ENCODE measurements at regions not wholly inside any gene's neighbourhood (a gene's known extent, or its start where the extent isn't known, plus 50 kb on each side); places are given as distances from the start of the nearest gene placed in this dataset.

GRCh38 chr11:39990421-39990831, 1469.0 kb downstream of the LRRC4C start:
- H3K9me3 ChIP-seq (ENCODE audit: insufficient read depth in 2 of 2, low read depth in 1 of 2, low read length in 1 of 2) = no peaks in the 10 kb centered on the region
- H3K27ac ChIP-seq (ENCODE audit: low read depth, low read length) = no peak overlapping the region
- FAIRE-seq = no peak
- H3K27me3 ChIP-seq (replicated peaks in 1 of 4; ENCODE audit: control insufficient read depth in 3 of 4, extremely low read depth in 1 of 4, insufficient read depth in 3 of 4, low read length in 3 of 4) = no peaks in the 10 kb centered on the region
- H3K4ac ChIP-seq (replicated peaks; ENCODE audit: insufficient read length, low read depth, low read length) = no peak overlapping the region
- H4K5ac ChIP-seq (ENCODE audit: insufficient read length, low read depth, low read length) = no peak overlapping the region
- no peak overlapping the region for H3K9ac ChIP-seq (replicated peaks in 1 of 4; ENCODE audit: extremely low read depth in 1 of 4, low read depth in 3 of 4, low read length in 3 of 4)
- no peaks in the 10 kb centered on the region for H4K20me1 ChIP-seq (replicated peaks in 1 of 2; ENCODE audit: control insufficient read depth in 1 of 2, insufficient read depth in 2 of 2, low read length in 2 of 2)
- POLR2A ChIA-PET (ENCODE audit: partially characterized antibody) = no interaction called here
- no peak overlapping the region for H2BK5ac ChIP-seq (ENCODE audit: low read depth, low read length)
- H2BK120ac ChIP-seq (replicated peaks; ENCODE audit: low read depth, low read length) = no peak overlapping the region
- H3K4me3 ChIP-seq (ENCODE audit: extremely low read depth in 1 of 4, insufficient read depth in 2 of 4, low read depth in 3 of 4, low read length in 4 of 4) = no peak overlapping the region
- H3K56ac ChIP-seq (replicated peaks; ENCODE audit: insufficient read length, low read depth, low read length) = no peak overlapping the region
- no peak overlapping the region for H4K8ac ChIP-seq (ENCODE audit: extremely low read depth, insufficient read depth, low read length)
- no peak overlapping the region for H3K14ac ChIP-seq (ENCODE audit: insufficient read length)
- H4K91ac ChIP-seq (replicated peaks; ENCODE audit: insufficient read length, low read length) = no peak overlapping the region
- H2BK20ac ChIP-seq (ENCODE audit: low read length) = no peak overlapping the region
- no peaks in the 10 kb centered on the region for H3K23me2 ChIP-seq (ENCODE audit: low read depth, low read length)
- no peaks in the 10 kb centered on the region for H3K79me1 ChIP-seq (ENCODE audit: low read depth, low read length)
- no peaks in the 10 kb centered on the region for H3K36me3 ChIP-seq (ENCODE audit: control insufficient read depth in 2 of 4, insufficient read depth in 4 of 4, low read length in 3 of 4)
- H2AK5ac ChIP-seq (ENCODE audit: low read depth, low read length) = no peak overlapping the region
- H3K18ac ChIP-seq (ENCODE audit: extremely low read depth, low read length) = no peak overlapping the region
- no peak overlapping the region for H3K4me2 ChIP-seq (ENCODE audit: insufficient read depth in 1 of 2, low read depth in 2 of 2, low read length in 2 of 2)
- H2BK15ac ChIP-seq (ENCODE audit: low read length) = no peak overlapping the region
- H2BK12ac ChIP-seq (ENCODE audit: low read depth, low read length) = no peak overlapping the region
- whole genome bisulfite sequencing, 2 experiments (ENCODE audit: extremely low coverage in 1 of 2, insufficient coverage in 1 of 2, insufficient read length in 1 of 2, insufficient replicate concordance in 2 of 2, low coverage in 1 of 2, low lambda C conversion rate in 2 of 2, missing lambda C conversion rate in 1 of 2) = 87% methylated on average over 6 of the region's 6 CpGs; no CpG with 5 or more reads in 1 of the 2 experiments
- H3K79me2 ChIP-seq (ENCODE audit: control insufficient read depth in 1 of 2, insufficient read depth in 2 of 2, low read length in 2 of 2) = no peaks in the 10 kb centered on the region
- no peak overlapping the region for H3K23ac ChIP-seq (ENCODE audit: insufficient read length)
- CTCF ChIA-PET (ENCODE audit: partially characterized antibody) = no interaction called here
- no peak for DNase-seq (ENCODE audit: low read depth in 1 of 2, low spot score in 2 of 2)
- H2AFZ ChIP-seq (ENCODE audit: low read length) = 0 out of 2 replicates have a peak overlapping the region, but pooled peaks have one; percentile 70
- no peaks in the 10 kb centered on the region for H3K4me1 ChIP-seq (replicated peaks in 1 of 4; ENCODE audit: control insufficient read depth in 3 of 4, insufficient read depth in 4 of 4, low read length in 3 of 4)
- no peak for TF ChIP-seq SP4 (IDR thresholded peaks at IDR 0.05; ENCODE audit: low read length)
- no peak for TF ChIP-seq RBBP5 (IDR thresholded peaks at IDR 0.05; ENCODE audit: borderline replicate concordance, low read depth, low read length)
- TF ChIP-seq TEAD4 (IDR thresholded peaks at IDR 0.05; ENCODE audit: low read depth, low read length) = no peak
- no peak for TF ChIP-seq FOSL1 (IDR thresholded peaks at IDR 0.05; ENCODE audit: insufficient read depth, low read depth, low read length)
- no peak for TF ChIP-seq TCF12 (IDR thresholded peaks at IDR 0.05; ENCODE audit: low read depth, low read length)
- no peak for TF ChIP-seq CTBP2 (IDR thresholded peaks at IDR 0.05; ENCODE audit: borderline replicate concordance, insufficient read depth, insufficient read length, low read length)
- no peak for TF ChIP-seq KDM5A (IDR thresholded peaks at IDR 0.05; ENCODE audit: low read length)
- TF ChIP-seq SIX5 (IDR thresholded peaks at IDR 0.05; ENCODE audit: low read depth, low read length) = no peak
- TF ChIP-seq CREB1 (IDR thresholded peaks at IDR 0.05) = no peak
- TF ChIP-seq SIRT6 (IDR thresholded peaks at IDR 0.05; ENCODE audit: low read length) = no peak
- no peak for TF ChIP-seq TBP (IDR thresholded peaks at IDR 0.05; ENCODE audit: low read depth, low read length)
- TF ChIP-seq, protein P1, sequence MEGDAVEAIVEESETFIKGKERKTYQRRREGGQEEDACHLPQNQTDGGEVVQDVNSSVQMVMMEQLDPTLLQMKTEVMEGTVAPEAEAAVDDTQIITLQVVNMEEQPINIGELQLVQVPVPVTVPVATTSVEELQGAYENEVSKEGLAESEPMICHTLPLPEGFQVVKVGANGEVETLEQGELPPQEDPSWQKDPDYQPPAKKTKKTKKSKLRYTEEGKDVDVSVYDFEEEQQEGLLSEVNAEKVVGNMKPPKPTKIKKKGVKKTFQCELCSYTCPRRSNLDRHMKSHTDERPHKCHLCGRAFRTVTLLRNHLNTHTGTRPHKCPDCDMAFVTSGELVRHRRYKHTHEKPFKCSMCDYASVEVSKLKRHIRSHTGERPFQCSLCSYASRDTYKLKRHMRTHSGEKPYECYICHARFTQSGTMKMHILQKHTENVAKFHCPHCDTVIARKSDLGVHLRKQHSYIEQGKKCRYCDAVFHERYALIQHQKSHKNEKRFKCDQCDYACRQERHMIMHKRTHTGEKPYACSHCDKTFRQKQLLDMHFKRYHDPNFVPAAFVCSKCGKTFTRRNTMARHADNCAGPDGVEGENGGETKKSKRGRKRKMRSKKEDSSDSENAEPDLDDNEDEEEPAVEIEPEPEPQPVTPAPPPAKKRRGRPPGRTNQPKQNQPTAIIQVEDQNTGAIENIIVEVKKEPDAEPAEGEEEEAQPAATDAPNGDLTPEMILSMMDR (IDR thresholded peaks at IDR 0.05; ENCODE audit: control extremely low read depth in 1 of 3, insufficient read depth in 1 of 3, low read depth in 1 of 3, low read length in 3 of 3) = no peak
- TF ChIP-seq EP300 (IDR thresholded peaks at IDR 0.05; ENCODE audit: borderline replicate concordance in 1 of 2, low read depth in 2 of 2, low read length in 2 of 2) = no peak
- no peak for TF ChIP-seq RXRA (IDR thresholded peaks at IDR 0.05; ENCODE audit: insufficient read depth, low read depth, low read length)
